Osteocyte (in vitro differentiated cells): ENCODE measurements at regions not wholly inside any gene's neighbourhood (a gene's known extent, or its start where the extent isn't known, plus 50 kb on each side); places are given as distances from the start of the nearest gene placed in this dataset.
"Not testable (repeated sequence)": the region's sequence is repeated elsewhere in the genome, so short reads cannot be mapped to it uniquely, and the experiment has no call there.

Source experiments
- DNase-seq: peaks from one replicate; pipeline ENCODE4 v3.0.0; 2021; ENCODE audit warnings: mixed read lengths; ENCODE audit not compliant: unreplicated experiment; ENCODE audit errors: extremely low spot score
- H3K27ac Mint-ChIP-seq: one replicate; pipeline ENCODE4 v1.8.0; 2021; ENCODE audit warnings: mild to moderate bottlenecking, mixed read lengths; ENCODE audit not compliant: unreplicated experiment
- H3K27me3 Mint-ChIP-seq: one replicate; pipeline ENCODE4 v1.8.0; 2021; ENCODE audit warnings: mixed read lengths; ENCODE audit not compliant: unreplicated experiment
- H3K36me3 Mint-ChIP-seq: one replicate; pipeline ENCODE4 v1.8.0; 2021; ENCODE audit warnings: mixed read lengths; ENCODE audit not compliant: unreplicated experiment
- H3K4me1 Mint-ChIP-seq: one replicate; pipeline ENCODE4 v1.8.0; 2021; ENCODE audit warnings: mixed read lengths; ENCODE audit not compliant: unreplicated experiment
- H3K4me3 Mint-ChIP-seq: one replicate; pipeline ENCODE4 v1.8.0; 2021; ENCODE audit warnings: mild to moderate bottlenecking, moderate library complexity, mixed read lengths; ENCODE audit not compliant: unreplicated experiment
- H3K9me3 Mint-ChIP-seq: one replicate; pipeline ENCODE4 v1.8.0; 2021; ENCODE audit warnings: mixed read lengths; ENCODE audit not compliant: unreplicated experiment
- CTCF ChIP-seq: fragments of 200-600 bp; sonication (generic); IDR thresholded peaks from 2 replicates; pipeline ENCODE4 v1.5.0; 2021; ENCODE audit warnings: antibody characterized with exemption, mild to moderate bottlenecking, moderate library complexity

DNA sequence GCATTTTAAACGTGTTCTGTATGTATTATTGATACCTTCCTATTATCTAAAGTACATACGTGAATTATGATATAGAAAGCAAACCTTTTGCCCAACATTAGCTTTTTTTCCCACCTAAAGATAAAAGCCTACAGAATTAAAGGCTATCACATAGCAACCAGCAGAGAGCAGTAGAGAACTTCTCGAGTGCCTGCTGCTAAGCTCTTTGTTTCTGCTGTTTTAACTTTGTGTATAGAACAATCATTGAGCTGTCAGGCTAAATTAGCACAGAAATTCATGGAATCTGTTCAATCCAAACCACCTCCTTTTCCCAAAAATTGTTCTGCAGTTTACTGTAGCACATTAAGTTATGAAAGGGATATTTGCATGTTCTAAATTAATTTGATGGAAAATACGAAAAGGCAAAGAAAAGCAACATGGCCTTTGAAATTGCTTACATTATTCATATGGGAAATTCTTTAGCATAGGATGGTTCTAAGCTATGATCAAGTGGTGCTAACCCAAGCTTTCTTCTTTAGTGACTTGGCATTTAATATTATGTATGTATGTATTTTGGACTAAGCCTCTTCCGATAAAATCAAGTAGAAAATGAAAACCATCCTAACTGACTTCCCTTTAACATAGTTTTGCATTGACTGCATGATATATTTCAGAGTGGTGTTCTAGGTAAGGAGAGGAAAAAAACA, 1288.5 kb downstream of the GATA3 start:
- TF ChIP-seq CTCF: peak; percentile 74
- peaks cover 7% of the 10 kb centered on the region for H3K27me3 Mint-ChIP-seq
- H3K9me3 Mint-ChIP-seq: peaks cover 7% of the 10 kb centered on the region
- no peaks in the 10 kb centered on the region for H3K36me3 Mint-ChIP-seq
- no peak overlapping the region for H3K4me3 Mint-ChIP-seq
- DNase-seq: no peak
- no peaks in the 10 kb centered on the region for H3K4me1 Mint-ChIP-seq
- no peak overlapping the region for H3K27ac Mint-ChIP-seq

- peaks cover 18% of the 10 kb centered on the region for H3K9me3 Mint-ChIP-seq
- H3K4me3 Mint-ChIP-seq, H3K36me3 Mint-ChIP-seq, H3K4me1 Mint-ChIP-seq, H3K27ac Mint-ChIP-seq, H3K27me3 Mint-ChIP-seq, DNase-seq: not testable (repeated sequence)
Observed at GRCh38 chr10:9347933-9348332, 1293.4 kb downstream of the GATA3 start.

DNA sequence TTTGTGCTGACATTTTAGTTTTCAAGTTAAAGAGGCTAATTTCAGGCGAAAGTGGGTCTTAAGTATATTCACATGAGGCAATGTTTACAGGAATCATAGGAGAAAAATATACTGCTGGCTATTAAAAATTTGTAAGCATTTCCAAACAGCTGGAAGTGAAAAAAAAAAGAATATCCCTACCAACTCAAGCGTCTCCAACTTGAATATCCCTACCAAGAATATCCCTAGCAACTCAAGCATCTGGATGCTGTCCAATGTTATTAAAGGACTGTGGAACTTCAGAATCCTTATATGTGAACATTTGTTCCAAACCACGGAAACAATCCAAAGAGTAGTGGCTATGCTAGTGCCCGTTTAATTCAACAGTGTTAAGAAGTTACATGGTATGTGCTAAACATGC, 1303.0 kb downstream of the GATA3 start:
- Mint-ChIP-seq H3K36me3 (no peaks in the 10 kb centered on the region), H3K4me3 (no peak overlapping the region), H3K9me3 (no peaks in the 10 kb centered on the region), H3K4me1 (no peaks in the 10 kb centered on the region), H3K27me3 (no peaks in the 10 kb centered on the region), H3K27ac (no peak overlapping the region)
- DNase-seq: no peak
- no peak for TF ChIP-seq CTCF

GRCh38 chr10:9362721-9363120, 1308.2 kb downstream of the GATA3 start:
- H3K4me3 Mint-ChIP-seq: no peak overlapping the region
- peaks cover 1% of the 10 kb centered on the region for H3K9me3 Mint-ChIP-seq
- TF ChIP-seq CTCF: no peak
- H3K27me3 Mint-ChIP-seq: no peaks in the 10 kb centered on the region
- DNase-seq: no peak
- H3K4me1 Mint-ChIP-seq: no peaks in the 10 kb centered on the region
- no peaks in the 10 kb centered on the region for H3K36me3 Mint-ChIP-seq
- H3K27ac Mint-ChIP-seq: no peak overlapping the region

DNA sequence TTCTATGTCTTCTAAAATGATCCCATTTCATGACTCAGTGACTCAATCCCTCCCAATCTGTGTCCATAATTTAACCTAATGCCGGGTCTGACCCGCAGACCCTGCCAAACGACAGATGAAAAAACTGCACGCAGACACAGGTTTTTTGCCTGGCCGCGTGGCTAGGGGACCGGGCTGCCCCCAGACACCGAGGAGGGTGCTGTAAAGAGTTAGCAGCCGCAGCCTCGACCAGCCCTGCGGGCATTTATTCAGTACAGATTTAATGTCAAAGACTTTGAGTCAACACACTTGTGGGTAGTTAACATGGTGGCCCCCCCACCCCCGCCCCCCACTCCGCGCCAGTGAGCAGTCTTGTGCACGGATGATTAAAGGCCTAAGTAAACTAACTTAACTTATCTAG, 1324.7 kb downstream of the GATA3 start:
- Mint-ChIP-seq H3K4me1 (no peaks in the 10 kb centered on the region), H3K27me3 (no peaks in the 10 kb centered on the region), H3K36me3 (no peaks in the 10 kb centered on the region)

More for the DNA sequence above, 1324.7 kb downstream of the GATA3 start:
- TF ChIP-seq CTCF: no peak
- DNase-seq: no peak
- H3K27ac Mint-ChIP-seq: no peak overlapping the region
- no peak overlapping the region for H3K4me3 Mint-ChIP-seq
- peaks cover 21% of the 10 kb centered on the region for H3K9me3 Mint-ChIP-seq
